GM12891 (cell line): ENCODE measurements at regions not wholly inside any gene's neighbourhood (a gene's known extent, or its start where the extent isn't known, plus 50 kb on each side); places are given as distances from the start of the nearest gene placed in this dataset.

Experiments used
- PAX5 ChIP-seq: IDR thresholded peaks from 2 replicates; pipeline ENCODE4 v1.6.1; 2011; ENCODE audit warnings: low read length, moderate library complexity, mild to moderate bottlenecking; ENCODE audit not compliant: insufficient read depth, severe bottlenecking
- POLR2AphosphoS5 ChIP-seq: IDR thresholded peaks from 2 replicates; pipeline ENCODE4 v1.6.1; 2011; ENCODE audit warnings: low read depth, low read length, control low read depth

DNA sequence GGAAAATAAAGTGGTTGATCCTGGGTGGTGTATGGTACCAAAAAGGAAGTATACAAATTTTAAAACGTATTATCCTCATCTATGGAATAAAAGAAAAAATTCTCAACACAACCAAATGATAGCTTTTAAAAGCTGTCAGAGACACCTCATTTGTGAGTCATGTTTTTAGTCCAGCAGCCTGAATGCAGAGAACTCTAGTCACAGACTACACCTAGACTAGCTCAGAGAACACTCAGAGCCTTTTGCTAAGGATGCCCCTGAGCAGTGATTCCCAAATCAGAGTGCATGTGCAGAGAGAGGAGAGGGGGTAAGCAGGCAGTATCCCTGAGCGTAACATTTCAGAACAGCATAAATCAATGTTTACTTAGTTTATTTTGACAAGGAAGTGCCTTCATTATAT lies 809.3 kb downstream of the HACE1 start:
- no peak for TF ChIP-seq POLR2AphosphoS5
- no peak for TF ChIP-seq PAX5
